Mammary epithelial cell (primary cell): ENCODE measurements at regions not wholly inside any gene's neighbourhood (a gene's known extent, or its start where the extent isn't known, plus 50 kb on each side); places are given as distances from the start of the nearest gene placed in this dataset.

Experiments used
- CTCF ChIP-seq, 2 donors: IDR thresholded peaks in 1 of 2; conservative IDR thresholded peaks in 1 of 2; 2 replicates each; pipeline ENCODE4 v1.5.1; 2011 to 2012; ENCODE audit warnings: inconsistent platforms in 2 of 2, low read length in 2 of 2, mild to moderate bottlenecking in 2 of 2, control low read depth in 1 of 2, low read depth in 1 of 2; ENCODE audit not compliant: insufficient read depth in 1 of 2; ENCODE audit errors: extremely low read depth in 1 of 2
- EZH2 ChIP-seq: IDR thresholded peaks from 2 replicates; pipeline ENCODE4 v1.6.1; 2012; ENCODE audit warnings: low read length, inconsistent platforms, borderline replicate concordance

DNA sequence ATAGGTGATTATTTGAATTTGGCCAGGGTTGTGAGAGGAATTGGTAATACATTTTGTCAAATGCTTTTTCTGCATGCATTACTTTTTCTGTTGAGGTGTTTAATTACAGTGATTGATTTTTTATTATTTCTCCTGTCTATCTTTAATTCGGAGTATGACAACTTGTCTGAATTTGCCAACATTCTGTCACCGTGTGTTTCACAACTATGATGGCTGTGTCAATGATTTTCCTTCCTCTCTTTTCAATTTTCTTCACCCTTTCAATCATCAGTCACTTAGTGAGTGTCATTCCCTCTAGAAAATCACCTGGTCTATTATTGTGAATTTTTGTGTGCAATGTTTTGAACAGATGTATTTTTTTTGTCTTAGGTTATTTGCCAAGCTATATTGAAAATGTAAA lies 1221.4 kb upstream of the CDH18 start:
- TF ChIP-seq CTCF (conservative IDR thresholded peaks at IDR 0.05 in 1 of 2, IDR thresholded peaks at IDR 0.05 in 1 of 2; ENCODE audit: extremely low read depth in 1 of 2, insufficient read depth in 1 of 2, low read depth in 1 of 2, low read length in 2 of 2) (no peak), EZH2 (no peak)
